WI38 (cell line): ENCODE measurements at regions not wholly inside any gene's neighbourhood (a gene's known extent, or its start where the extent isn't known, plus 50 kb on each side); places are given as distances from the start of the nearest gene placed in this dataset.

Source experiments
- H3K4me3 ChIP-seq: 2 replicates; pipeline ENCODE4 v1.5.1; 2011; ENCODE audit warnings: low read depth, mild to moderate bottlenecking, control low read depth, low read length
- TF ChIP-seq, protein P1 (sequence below): IDR thresholded peaks from 2 replicates; pipeline ENCODE4 v1.5.1; 2012; ENCODE audit warnings: low read depth, mild to moderate bottlenecking, control low read depth, low read length

DNA sequence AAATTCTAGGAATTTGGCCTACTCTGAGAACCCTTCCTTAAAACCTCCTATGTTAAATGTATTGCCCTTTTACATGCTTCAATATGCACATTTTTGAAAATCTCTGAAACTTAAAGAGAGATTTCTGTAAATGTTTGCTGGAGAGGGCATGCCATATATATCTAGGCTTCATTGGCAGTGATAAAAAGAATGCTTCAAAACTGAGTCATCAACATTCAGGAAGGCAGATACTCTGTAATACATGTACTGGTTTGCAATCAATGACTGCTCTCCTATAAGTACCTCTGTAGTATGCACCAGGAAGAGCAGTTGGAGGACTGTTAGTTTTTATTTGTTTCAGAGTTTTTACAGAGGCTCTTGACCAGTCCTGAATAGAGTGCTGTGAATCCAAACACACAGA lies 739.9 kb downstream of the SLC16A7 start:
- TF ChIP-seq, protein P1, sequence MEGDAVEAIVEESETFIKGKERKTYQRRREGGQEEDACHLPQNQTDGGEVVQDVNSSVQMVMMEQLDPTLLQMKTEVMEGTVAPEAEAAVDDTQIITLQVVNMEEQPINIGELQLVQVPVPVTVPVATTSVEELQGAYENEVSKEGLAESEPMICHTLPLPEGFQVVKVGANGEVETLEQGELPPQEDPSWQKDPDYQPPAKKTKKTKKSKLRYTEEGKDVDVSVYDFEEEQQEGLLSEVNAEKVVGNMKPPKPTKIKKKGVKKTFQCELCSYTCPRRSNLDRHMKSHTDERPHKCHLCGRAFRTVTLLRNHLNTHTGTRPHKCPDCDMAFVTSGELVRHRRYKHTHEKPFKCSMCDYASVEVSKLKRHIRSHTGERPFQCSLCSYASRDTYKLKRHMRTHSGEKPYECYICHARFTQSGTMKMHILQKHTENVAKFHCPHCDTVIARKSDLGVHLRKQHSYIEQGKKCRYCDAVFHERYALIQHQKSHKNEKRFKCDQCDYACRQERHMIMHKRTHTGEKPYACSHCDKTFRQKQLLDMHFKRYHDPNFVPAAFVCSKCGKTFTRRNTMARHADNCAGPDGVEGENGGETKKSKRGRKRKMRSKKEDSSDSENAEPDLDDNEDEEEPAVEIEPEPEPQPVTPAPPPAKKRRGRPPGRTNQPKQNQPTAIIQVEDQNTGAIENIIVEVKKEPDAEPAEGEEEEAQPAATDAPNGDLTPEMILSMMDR: no peak
- no peak overlapping the region for H3K4me3 ChIP-seq

DNA sequence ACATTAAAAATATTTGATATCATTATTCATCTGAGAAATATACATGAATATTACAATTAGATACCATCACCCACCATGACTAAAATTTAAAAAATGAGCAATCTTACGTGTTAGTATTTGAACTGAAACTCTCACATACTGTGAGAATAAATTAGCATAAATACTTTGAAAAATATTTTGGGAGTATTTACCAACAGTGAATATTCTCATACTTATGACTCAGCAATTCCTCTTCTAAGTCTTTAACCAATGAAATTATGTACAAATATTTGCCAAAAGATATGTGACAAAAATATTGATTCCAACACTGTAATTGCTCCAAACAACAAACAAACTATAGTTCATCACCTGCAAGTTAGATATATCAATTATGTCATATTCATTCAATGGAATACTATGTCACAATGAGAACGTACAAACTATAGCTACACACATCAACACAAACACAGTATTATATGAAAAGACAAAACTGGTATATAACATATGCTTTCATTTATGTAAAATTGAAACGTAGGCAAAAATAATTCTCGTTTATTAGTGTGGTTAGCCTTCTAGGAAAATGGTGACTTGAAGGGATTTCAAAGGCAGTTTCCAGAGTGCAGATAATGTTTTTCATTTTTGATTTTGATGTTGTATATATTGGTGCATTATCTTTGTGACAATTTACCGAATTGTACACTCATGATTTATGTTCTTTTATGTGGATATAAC lies 742.2 kb downstream of the SLC16A7 start:
- H3K4me3 ChIP-seq: no peak overlapping the region
- TF ChIP-seq, protein P1: no peak

DNA sequence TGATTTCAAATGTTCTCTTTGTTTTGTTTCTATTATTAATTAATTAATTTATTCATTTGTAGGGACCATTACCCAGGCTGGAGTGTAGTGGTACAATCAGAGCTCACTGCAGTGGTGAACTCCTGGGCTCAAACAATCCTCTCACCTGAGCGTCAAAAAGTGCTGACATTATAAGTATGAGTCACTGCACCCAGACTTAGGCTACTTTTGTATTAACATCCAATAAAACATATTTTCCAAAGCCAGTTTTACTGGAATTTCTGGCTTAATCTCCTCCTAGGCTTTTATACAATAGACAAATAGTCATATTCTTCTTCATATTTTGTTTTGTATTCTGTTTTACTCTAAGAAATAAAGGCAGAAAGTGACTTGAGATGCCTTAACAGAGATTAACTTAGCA lies 749.6 kb downstream of the SLC16A7 start:
- TF ChIP-seq, protein P1: no peak
- H3K4me3 ChIP-seq: no peak overlapping the region

DNA sequence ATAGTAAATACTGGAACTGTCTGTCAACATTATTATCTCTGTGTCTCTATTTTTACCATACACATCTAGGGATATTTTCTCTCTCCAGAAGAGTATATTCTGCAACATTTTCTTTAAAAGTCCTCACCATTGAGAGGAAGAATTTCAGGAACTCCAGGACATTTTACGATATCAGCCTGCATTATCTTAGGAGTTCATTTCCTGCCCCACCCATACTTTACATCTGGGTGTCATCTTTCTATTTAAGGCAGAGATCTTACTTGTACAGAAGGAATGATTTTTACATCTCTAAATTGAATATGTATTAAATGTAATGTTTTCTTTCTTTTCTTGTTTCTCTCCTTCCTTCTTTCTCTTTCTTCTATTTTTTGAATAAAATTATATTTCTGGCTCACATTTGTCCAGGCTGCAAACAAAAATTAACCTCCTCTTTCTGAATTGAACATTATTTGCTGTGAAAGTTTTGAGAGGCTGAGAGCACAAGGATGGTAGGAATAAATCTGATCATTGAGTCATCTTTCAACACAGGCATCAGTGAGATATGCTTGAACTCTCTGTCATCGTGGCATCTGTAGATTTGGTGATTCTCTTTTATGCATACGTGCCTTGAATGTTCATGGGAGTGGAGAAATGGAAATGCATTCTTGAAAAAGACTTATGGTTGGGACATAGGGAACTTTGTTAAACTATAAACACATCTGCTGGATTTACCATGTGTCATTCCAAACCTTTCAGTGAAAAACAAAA lies 753.6 kb downstream of the SLC16A7 start:
- no peak overlapping the region for H3K4me3 ChIP-seq

DNA sequence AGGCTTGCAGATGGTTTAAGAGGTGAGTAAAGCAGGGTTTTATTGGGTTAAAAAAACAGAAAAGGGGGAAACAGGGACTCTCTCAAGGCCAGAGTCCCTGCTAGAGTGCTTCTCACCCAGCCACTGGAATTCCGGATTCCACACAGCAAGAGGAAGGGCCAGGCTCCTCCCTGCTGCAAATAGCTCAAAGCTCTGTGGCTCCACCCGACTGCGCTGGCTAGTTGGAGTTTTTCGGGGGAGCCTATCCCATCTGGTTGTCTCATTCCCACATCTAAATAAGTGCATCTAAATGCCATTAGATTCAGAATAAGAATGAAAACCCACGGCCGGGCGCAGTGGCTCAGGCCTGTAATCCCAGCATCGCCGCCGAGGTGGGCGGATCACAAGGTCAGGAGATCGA lies 791.5 kb downstream of the SLC16A7 start:
- TF ChIP-seq, protein P1: no peak
- H3K4me3 ChIP-seq: no peak overlapping the region

More for the DNA sequence above, 753.6 kb downstream of the SLC16A7 start:
- TF ChIP-seq, protein P1: no peak

DNA sequence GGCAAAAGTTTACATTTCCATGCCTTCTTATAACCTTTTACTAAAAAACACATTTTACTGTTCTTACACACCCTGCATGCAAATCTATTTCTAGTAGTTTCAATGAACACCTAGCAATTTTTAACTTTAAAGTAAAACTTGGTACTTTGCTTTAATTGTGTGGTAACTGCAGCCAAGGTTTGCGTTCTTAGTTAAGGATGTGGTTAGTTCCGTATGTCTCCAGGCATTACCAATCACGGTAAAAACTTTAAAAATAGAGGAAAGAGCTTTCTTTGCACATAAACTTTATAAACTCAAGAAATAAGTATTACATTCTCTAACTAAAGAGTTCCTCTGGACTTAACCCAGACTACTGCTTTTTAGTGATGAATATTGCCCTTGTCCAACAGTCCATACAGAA lies 795.2 kb downstream of the SLC16A7 start:
- TF ChIP-seq, protein P1: no peak
- no peak overlapping the region for H3K4me3 ChIP-seq

DNA sequence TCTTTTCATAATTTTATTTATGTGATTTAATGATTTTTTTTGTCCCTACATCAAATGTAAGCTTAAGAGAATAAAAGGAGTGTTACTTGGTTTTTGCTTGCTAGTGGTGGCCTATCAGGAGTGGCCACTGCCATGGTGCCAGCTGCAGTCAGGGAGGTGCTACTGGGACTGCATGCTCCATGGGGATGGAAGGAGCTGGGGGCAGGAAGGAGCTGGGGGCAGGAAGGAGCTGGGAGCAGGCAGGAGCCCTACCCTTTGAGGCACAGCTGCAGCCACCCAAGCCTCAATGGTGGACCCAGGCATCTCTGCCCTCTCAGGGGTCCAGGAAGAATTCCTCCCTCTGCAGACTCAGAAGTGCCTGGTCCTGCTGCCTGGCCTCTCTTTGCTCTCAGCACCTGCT lies 796.0 kb downstream of the SLC16A7 start:
- no peak overlapping the region for H3K4me3 ChIP-seq
- TF ChIP-seq, protein P1: no peak
